Keratinocyte (primary cell): ENCODE measurements at regions not wholly inside any gene's neighbourhood (a gene's known extent, or its start where the extent isn't known, plus 50 kb on each side); places are given as distances from the start of the nearest gene placed in this dataset.

Source experiments
- EZH2 ChIP-seq: IDR thresholded peaks from one replicate; pipeline ENCODE4 v1.6.1; 2012; ENCODE audit warnings: inconsistent platforms, mild to moderate bottlenecking, low read length, moderate library complexity
- TF ChIP-seq, protein P1 (sequence below), 3 experiments: IDR thresholded peaks in 1 of 3; conservative IDR thresholded peaks in 1 of 3; optimal IDR thresholded peaks in 1 of 3; 2 replicates in 2 of 3; 3 replicates in 1 of 3; pipeline versions ENCODE3 to v1.5.1; 2011; ENCODE audit warnings: low read length in 3 of 3, mild to moderate bottlenecking in 3 of 3, moderate library complexity in 2 of 3, control low read depth in 1 of 3, inconsistent platforms in 1 of 3; ENCODE audit not compliant: insufficient read depth in 2 of 3; ENCODE audit errors: extremely low read depth in 1 of 3

DNA sequence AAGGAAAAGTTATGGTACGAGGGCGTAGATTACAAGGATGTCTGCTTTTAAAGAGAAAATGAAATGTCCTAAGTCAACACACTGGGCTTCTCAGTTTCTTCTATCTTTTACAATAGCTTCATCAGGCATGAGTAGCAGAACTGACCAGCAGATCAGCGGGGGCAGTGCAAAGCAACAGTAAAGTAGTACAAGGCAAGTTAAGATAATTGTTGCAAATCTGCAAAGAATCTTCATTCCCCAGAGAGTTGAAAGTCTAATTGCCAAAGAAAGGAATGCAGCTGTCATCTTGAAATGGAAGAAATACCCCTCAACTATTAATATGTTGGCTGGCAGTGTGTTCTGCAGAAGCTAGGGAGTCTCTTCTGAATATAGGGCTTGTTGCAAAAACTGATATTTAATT lies 60.2 kb upstream of the SLC39A10 start:
- TF ChIP-seq, protein P1, sequence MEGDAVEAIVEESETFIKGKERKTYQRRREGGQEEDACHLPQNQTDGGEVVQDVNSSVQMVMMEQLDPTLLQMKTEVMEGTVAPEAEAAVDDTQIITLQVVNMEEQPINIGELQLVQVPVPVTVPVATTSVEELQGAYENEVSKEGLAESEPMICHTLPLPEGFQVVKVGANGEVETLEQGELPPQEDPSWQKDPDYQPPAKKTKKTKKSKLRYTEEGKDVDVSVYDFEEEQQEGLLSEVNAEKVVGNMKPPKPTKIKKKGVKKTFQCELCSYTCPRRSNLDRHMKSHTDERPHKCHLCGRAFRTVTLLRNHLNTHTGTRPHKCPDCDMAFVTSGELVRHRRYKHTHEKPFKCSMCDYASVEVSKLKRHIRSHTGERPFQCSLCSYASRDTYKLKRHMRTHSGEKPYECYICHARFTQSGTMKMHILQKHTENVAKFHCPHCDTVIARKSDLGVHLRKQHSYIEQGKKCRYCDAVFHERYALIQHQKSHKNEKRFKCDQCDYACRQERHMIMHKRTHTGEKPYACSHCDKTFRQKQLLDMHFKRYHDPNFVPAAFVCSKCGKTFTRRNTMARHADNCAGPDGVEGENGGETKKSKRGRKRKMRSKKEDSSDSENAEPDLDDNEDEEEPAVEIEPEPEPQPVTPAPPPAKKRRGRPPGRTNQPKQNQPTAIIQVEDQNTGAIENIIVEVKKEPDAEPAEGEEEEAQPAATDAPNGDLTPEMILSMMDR (optimal IDR thresholded peaks at IDR 0.05 in 1 of 3, IDR thresholded peaks at IDR 0.05 in 1 of 3, conservative IDR thresholded peaks at IDR 0.05 in 1 of 3; ENCODE audit: extremely low read depth in 1 of 3, insufficient read depth in 2 of 3, low read length in 3 of 3), result no peak
- no peak for TF ChIP-seq EZH2
